Neural cell (in vitro differentiated cells): ENCODE measurements at regions not wholly inside any gene's neighbourhood (a gene's known extent, or its start where the extent isn't known, plus 50 kb on each side); places are given as distances from the start of the nearest gene placed in this dataset.

Experiments
- MXI1 ChIP-seq: fragments of 450-650 bp; conservative IDR thresholded peaks from 2 replicates; pipeline ENCODE4 v1.6.1; 2014; ENCODE audit warnings: antibody characterized with exemption, mild to moderate bottlenecking; ENCODE audit not compliant: poor library complexity, severe bottlenecking
- POLR2AphosphoS5 ChIP-seq: IDR thresholded peaks from 2 replicates; pipeline ENCODE4 v1.6.1; 2012
- REST ChIP-seq: IDR thresholded peaks from 2 replicates; pipeline ENCODE4 v1.6.1; 2012; ENCODE audit warnings: borderline replicate concordance

GRCh38 chr2:185990861-185991525, 252.4 kb downstream of the FSIP2 start:
- TF ChIP-seq REST (no peak), POLR2AphosphoS5 (no peak), MXI1 (no peak)
